ENCODE measurements at regions not wholly inside any gene's neighbourhood (a gene's known extent, or its start where the extent isn't known, plus 50 kb on each side); places are given as distances from the start of the nearest gene placed in this dataset.

GRCh38 chr9:71504636-71505035 is 263.7 kb downstream of the CEMIP2 start:
- DNase-seq, result no peak

GRCh38 chr9:71498691-71499090 is 269.6 kb downstream of the CEMIP2 start:
- DNase-seq, result no peak

- DNase-seq, result peak; percentile 4
These were observed 277.5 kb downstream of the CEMIP2 start for GRCh38 chr9:71490810-71491209.

GRCh38 chr9:71487061-71487460 is 281.3 kb downstream of the CEMIP2 start:
- peak; percentile 7 for DNase-seq

- DNase-seq, result no peak
These were observed 283.0 kb downstream of the CEMIP2 start for GRCh38 chr9:71485326-71485725.

GRCh38 chr9:71483436-71483835 is 284.9 kb downstream of the CEMIP2 start:
- no peak for DNase-seq

GRCh38 chr9:71479621-71480020 is 288.7 kb downstream of the CEMIP2 start:
- no peak for DNase-seq

- DNase-seq, result no peak
These were observed 295.9 kb downstream of the CEMIP2 start for GRCh38 chr9:71472400-71472799.

- DNase-seq, result no peak
These were observed 302.9 kb downstream of the CEMIP2 start for GRCh38 chr9:71465392-71465791.

GRCh38 chr9:71459082-71459481 is 309.2 kb downstream of the CEMIP2 start:
- no peak for DNase-seq

- DNase-seq, result peak; percentile 51
These were observed 321.6 kb downstream of the CEMIP2 start for GRCh38 chr9:71446473-71447411.

GRCh38 chr9:71446106-71446472 is 322.2 kb downstream of the CEMIP2 start:
- DNase-seq, result no peak

- no peak for DNase-seq
These were observed 321.5 kb upstream of the TRPM3 start for GRCh38 chr9:71442937-71443336.

- no peak for DNase-seq
These were observed 319.8 kb upstream of the TRPM3 start for GRCh38 chr9:71441266-71441665.

GRCh38 chr9:71431931-71432330 is 310.5 kb upstream of the TRPM3 start:
- DNase-seq, result no peak

GRCh38 chr9:71407341-71407740 is 285.9 kb upstream of the TRPM3 start:
- peak; percentile 6 for DNase-seq

- DNase-seq, result no peak
These were observed 281.7 kb upstream of the TRPM3 start for GRCh38 chr9:71403106-71403505.

GRCh38 chr9:71393005-71393404 is 271.6 kb upstream of the TRPM3 start:
- no peak for DNase-seq

- DNase-seq, result no peak
These were observed 262.9 kb upstream of the TRPM3 start for GRCh38 chr9:71384343-71384742.

GRCh38 chr9:71383308-71383940 is 262.0 kb upstream of the TRPM3 start:
- no peak for DNase-seq

GRCh38 chr9:71368157-71368556 is 246.7 kb upstream of the TRPM3 start:
- DNase-seq, result no peak

GRCh38 chr9:71364186-71364955 is 242.9 kb upstream of the TRPM3 start:
- no peak for DNase-seq

- DNase-seq, result no peak
These were observed 242.0 kb upstream of the TRPM3 start for GRCh38 chr9:71363286-71363961.

Data from RPMI8226 (cell line).